B cell (primary cell): ENCODE measurements at regions not wholly inside any gene's neighbourhood (a gene's known extent, or its start where the extent isn't known, plus 50 kb on each side); places are given as distances from the start of the nearest gene placed in this dataset.

ENCODE experiments used
- ATAC-seq: fragments of 200-7000 bp; cut with Tn5 transposase; one replicate; pipeline ENCODE4 v1.10.0; 2021; ENCODE audit warnings: low read depth, mild to moderate bottlenecking, moderate number of reproducible peaks, moderate library complexity
- CTCF ChIA-PET: fragments of 350-600 bp; sonication (Branson Sonifier 250); formaldehyde crosslinking; loops from one replicate; lab custom pipeline; 2021; ENCODE audit warnings: antibody characterized with exemption, inconsistent platforms; lab: Charles Lee
- POLR2A ChIA-PET: fragments of 350-600 bp; sonication (Branson Sonifier 250); formaldehyde crosslinking; loops from one replicate; lab custom pipeline; 2021; ENCODE audit warnings: antibody characterized with exemption; lab: Charles Lee
- DNase-seq: peaks from one replicate; pipeline ENCODE4 v3.0.0; 2013
- H2AFZ ChIP-seq: 2 replicates; pipeline ENCODE4 v1.6.1; 2012; ENCODE audit warnings: mild to moderate bottlenecking, low read depth, low read length; ENCODE audit not compliant: insufficient read depth, poor library complexity, severe bottlenecking
- H3K27ac ChIP-seq, 2 donors: 1 replicate in 1 of 2; 2 replicates in 1 of 2; pipeline ENCODE4 v1.5.1; 2012 to 2013; ENCODE audit warnings: low read length in 2 of 2, mild to moderate bottlenecking in 2 of 2, moderate library complexity in 1 of 2
- H3K27me3 ChIP-seq, 4 experiments: fragments of 200-600 bp in 1 of 4; sonication (generic) in 1 of 4; replicated peaks in 1 of 4; 1 replicate in 2 of 4; 2 replicates in 2 of 4; pipeline versions ENCODE4 v1.6.1 to v1.7.0; 2013 to 2016; ENCODE audit warnings: low read length in 3 of 4, mild to moderate bottlenecking in 2 of 4, mixed read lengths in 1 of 4, moderate library complexity in 1 of 4; ENCODE audit not compliant: insufficient read depth in 4 of 4, control insufficient read depth in 3 of 4; ENCODE audit errors: control extremely low read depth in 1 of 4
- H3K36me3 ChIP-seq, 2 experiments: replicated peaks in 1 of 2; 1 replicate in 1 of 2; 2 replicates in 1 of 2; pipeline versions ENCODE4 v1.6.1 to v1.7.1; 2013; ENCODE audit warnings: low read length in 1 of 2; ENCODE audit not compliant: insufficient read depth in 2 of 2, control insufficient read depth in 1 of 2; ENCODE audit errors: control extremely low read depth in 1 of 2, extremely low read depth in 1 of 2
- H3K4me1 ChIP-seq, 2 donors: fragments of 200-600 bp in 1 of 2; sonication (generic) in 1 of 2; 1 replicate in 1 of 2; 2 replicates in 1 of 2; pipeline versions ENCODE4 v1.5.1 to v1.6.1; 2013 to 2017; ENCODE audit warnings: low read length in 2 of 2; ENCODE audit not compliant: control insufficient read depth in 2 of 2, insufficient read depth in 2 of 2
- H3K4me2 ChIP-seq: replicated peaks from 2 replicates; pipeline ENCODE3; 2012; ENCODE audit warnings: mild to moderate bottlenecking, low read depth, low read length; ENCODE audit not compliant: poor library complexity, severe bottlenecking
- H3K4me3 ChIP-seq, 5 experiments: fragments of 200-600 bp in 1 of 5; sonication (generic) in 1 of 5; 1 replicate in 3 of 5; 2 replicates in 2 of 5; pipeline versions ENCODE4 v1.5.1 to v1.7.0; 2011 to 2016; ENCODE audit warnings: low read length in 4 of 5, mild to moderate bottlenecking in 4 of 5, low read depth in 2 of 5, control low read depth in 1 of 5, moderate library complexity in 1 of 5; ENCODE audit not compliant: insufficient read depth in 1 of 5; ENCODE audit errors: control extremely low read depth in 1 of 5, extremely low read depth in 1 of 5
- H3K79me2 ChIP-seq: fragments of 200-600 bp; sonication (generic); one replicate; pipeline ENCODE4 v1.6.0; 2016; ENCODE audit warnings: low read length; ENCODE audit not compliant: control insufficient read depth, insufficient read depth
- H3K9ac ChIP-seq: fragments of 200-600 bp; sonication (generic); 2 replicates; pipeline ENCODE4 v1.6.1; 2017; ENCODE audit warnings: mild to moderate bottlenecking, low read length, moderate library complexity
- H3K9me3 ChIP-seq, 3 donors: one replicate each; pipeline versions ENCODE4 v1.6.1 to v1.7.1; 2013; ENCODE audit warnings: low read length in 2 of 3; ENCODE audit not compliant: control insufficient read depth in 2 of 3, insufficient read depth in 1 of 3; ENCODE audit errors: control extremely low read depth in 1 of 3
- H4K20me1 ChIP-seq: 2 replicates; pipeline ENCODE4 v1.6.0; 2012; ENCODE audit warnings: mild to moderate bottlenecking, low read length; ENCODE audit not compliant: insufficient read depth, control insufficient read depth, poor library complexity, severe bottlenecking
- H3K27ac Mint-ChIP-seq: one replicate; pipeline ENCODE4 v1.8.0; 2021; ENCODE audit warnings: mixed read lengths
- H3K27me3 Mint-ChIP-seq: one replicate; pipeline ENCODE4 v1.8.0; 2021; ENCODE audit warnings: mixed read lengths
- H3K4me1 Mint-ChIP-seq: one replicate; pipeline ENCODE4 v1.8.0; 2021; ENCODE audit warnings: mixed read lengths
- H3K4me3 Mint-ChIP-seq: one replicate; pipeline ENCODE4 v1.8.0; 2021; ENCODE audit warnings: mixed read lengths
- H3K9me3 Mint-ChIP-seq: one replicate; pipeline ENCODE4 v1.8.0; 2022; ENCODE audit warnings: mixed read lengths; ENCODE audit not compliant: insufficient read depth
- EZH2 ChIP-seq: IDR thresholded peaks from 2 replicates; pipeline ENCODE4 v1.6.1; 2012; ENCODE audit warnings: borderline replicate concordance, low read depth, mild to moderate bottlenecking, moderate library complexity, low read length; ENCODE audit not compliant: insufficient read depth, poor library complexity, severe bottlenecking
- WGBS: methylation state at CpG from one replicate; pipeline ENCODE4 v1.1.5; 2013; ENCODE audit warnings: missing lambda C conversion rate; ENCODE audit not compliant: insufficient coverage; 5-methylcytosine and 5-hydroxymethylcytosine counted together
- intact Hi-C: fragments of 100-400 bp; cut with micrococcal nuclease; formaldehyde crosslinking; loops from one replicate; pipeline ENCODE4 v1.10.0; 2022
- TF ChIP-seq, protein P1 (sequence below): fragments of 200-600 bp; IDR thresholded peaks from one replicate; pipeline ENCODE4 v1.8.0; 2022; ENCODE audit warnings: antibody characterized with exemption, mild to moderate bottlenecking

DNA sequence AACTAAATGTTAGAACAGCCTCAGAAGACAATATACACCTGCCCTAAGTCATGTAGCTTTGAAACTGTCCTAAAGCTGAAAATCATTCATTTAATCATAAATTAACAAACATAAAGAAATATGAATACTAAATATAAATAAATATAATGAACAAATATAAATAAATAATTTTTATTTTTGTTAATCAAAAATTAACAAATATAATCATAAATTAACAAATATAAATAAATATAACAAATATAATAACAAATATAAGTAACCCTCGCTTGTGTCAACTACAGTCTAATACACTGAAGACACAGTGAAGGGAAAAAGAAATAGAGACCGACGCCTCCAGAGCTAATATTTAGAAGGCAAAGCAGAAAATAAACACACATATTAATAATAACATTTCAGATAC is 527.3 kb downstream of the CYLC2 start:
- Histone ChIP-seq H3K36me3 (no peaks in the 10 kb centered on the region), H3K4me3 (no peak overlapping the region), H4K20me1 (no peaks in the 10 kb centered on the region), H3K4me2 (no peak overlapping the region), H2AFZ (no peak overlapping the region), H3K9me3 (no peaks in the 10 kb centered on the region), H3K4me1 (no peaks in the 10 kb centered on the region), H3K9ac (no peak overlapping the region), H3K27ac (no peak overlapping the region), H3K27me3 (no peaks in the 10 kb centered on the region), H3K79me2 (no peaks in the 10 kb centered on the region)
- DNase-seq (no peak), ATAC-seq (no peak)
- no peaks in the 10 kb centered on the region for H3K27me3 Mint-ChIP-seq
- no peaks in the 10 kb centered on the region for H3K9me3 Mint-ChIP-seq
- no peak for TF ChIP-seq EZH2
- TF ChIP-seq, protein P1, sequence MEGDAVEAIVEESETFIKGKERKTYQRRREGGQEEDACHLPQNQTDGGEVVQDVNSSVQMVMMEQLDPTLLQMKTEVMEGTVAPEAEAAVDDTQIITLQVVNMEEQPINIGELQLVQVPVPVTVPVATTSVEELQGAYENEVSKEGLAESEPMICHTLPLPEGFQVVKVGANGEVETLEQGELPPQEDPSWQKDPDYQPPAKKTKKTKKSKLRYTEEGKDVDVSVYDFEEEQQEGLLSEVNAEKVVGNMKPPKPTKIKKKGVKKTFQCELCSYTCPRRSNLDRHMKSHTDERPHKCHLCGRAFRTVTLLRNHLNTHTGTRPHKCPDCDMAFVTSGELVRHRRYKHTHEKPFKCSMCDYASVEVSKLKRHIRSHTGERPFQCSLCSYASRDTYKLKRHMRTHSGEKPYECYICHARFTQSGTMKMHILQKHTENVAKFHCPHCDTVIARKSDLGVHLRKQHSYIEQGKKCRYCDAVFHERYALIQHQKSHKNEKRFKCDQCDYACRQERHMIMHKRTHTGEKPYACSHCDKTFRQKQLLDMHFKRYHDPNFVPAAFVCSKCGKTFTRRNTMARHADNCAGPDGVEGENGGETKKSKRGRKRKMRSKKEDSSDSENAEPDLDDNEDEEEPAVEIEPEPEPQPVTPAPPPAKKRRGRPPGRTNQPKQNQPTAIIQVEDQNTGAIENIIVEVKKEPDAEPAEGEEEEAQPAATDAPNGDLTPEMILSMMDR = no peak
- intact Hi-C loops = no loop called here
- WGBS = no CpG with 5 or more reads among the region's 3 CpGs
- no peak overlapping the region for H3K4me3 Mint-ChIP-seq
- CTCF ChIA-PET = no interaction called here
- H3K27ac Mint-ChIP-seq = no peak overlapping the region
- POLR2A ChIA-PET = no interaction called here
- H3K4me1 Mint-ChIP-seq = no peaks in the 10 kb centered on the region

DNA sequence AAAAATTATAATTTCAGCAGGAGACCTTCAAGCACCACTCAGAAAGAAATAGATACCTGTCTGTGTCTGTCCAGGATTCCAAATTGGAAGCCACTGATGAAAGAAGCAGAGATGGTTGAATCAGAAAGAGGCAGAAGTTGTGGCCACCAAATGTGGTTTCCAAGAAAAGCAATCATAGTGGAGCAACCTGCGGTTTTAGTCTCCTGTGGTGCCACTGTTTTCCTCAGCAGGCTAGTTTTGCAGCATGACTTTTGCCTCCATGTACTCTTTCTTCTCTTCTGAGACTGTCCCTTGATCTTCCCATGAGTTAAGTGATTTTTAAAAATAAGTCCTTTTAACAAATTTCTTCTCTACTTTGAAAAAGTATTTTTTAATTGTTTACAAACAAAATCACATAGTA is 535.8 kb downstream of the CYLC2 start:
- Histone ChIP-seq H3K36me3 (no peaks in the 10 kb centered on the region), H3K27ac (no peak overlapping the region), H3K9me3 (peaks cover 0 to 9% (median 0%) of the 10 kb centered on the region in 3 donors), H3K4me2 (no peak overlapping the region), H3K79me2 (no peaks in the 10 kb centered on the region), H3K4me3 (no peak overlapping the region), H4K20me1 (no peaks in the 10 kb centered on the region), H3K4me1 (no peaks in the 10 kb centered on the region), H3K9ac (no peak overlapping the region), H2AFZ (no peak overlapping the region), H3K27me3 (no peaks in the 10 kb centered on the region)
- DNase-seq (no peak), ATAC-seq (no peak)
- Mint-ChIP-seq H3K27me3 (no peaks in the 10 kb centered on the region), H3K27ac (no peak overlapping the region), H3K9me3 (peaks cover 2% of the 10 kb centered on the region), H3K4me1 (no peaks in the 10 kb centered on the region), H3K4me3 (no peak overlapping the region)
- no CpG with 5 or more reads among the region's 1 CpG for WGBS
- TF ChIP-seq EZH2 = no peak
- TF ChIP-seq, protein P1 = no peak
- intact Hi-C loops = no loop called here
- ChIA-PET POLR2A (no interaction called here), CTCF (no interaction called here)
